Fibroblast of the aortic adventitia (primary cell): ENCODE measurements at regions not wholly inside any gene's neighbourhood (a gene's known extent, or its start where the extent isn't known, plus 50 kb on each side); places are given as distances from the start of the nearest gene placed in this dataset.

ENCODE experiments used
- DNase-seq: peaks from one replicate; pipeline ENCODE4 v3.0.0-alpha.2; 2010; ENCODE audit warnings: low read depth
- H3K4me3 ChIP-seq: 2 replicates; pipeline ENCODE4 v1.5.1; 2011; ENCODE audit warnings: low read depth, mild to moderate bottlenecking, control low read depth, low read length, moderate library complexity
- TF ChIP-seq, protein P1 (sequence below): IDR thresholded peaks from 2 replicates; pipeline ENCODE4 v1.5.1; 2011; ENCODE audit warnings: mild to moderate bottlenecking, low read length, control low read depth, inconsistent platforms; ENCODE audit not compliant: insufficient read depth

DNA sequence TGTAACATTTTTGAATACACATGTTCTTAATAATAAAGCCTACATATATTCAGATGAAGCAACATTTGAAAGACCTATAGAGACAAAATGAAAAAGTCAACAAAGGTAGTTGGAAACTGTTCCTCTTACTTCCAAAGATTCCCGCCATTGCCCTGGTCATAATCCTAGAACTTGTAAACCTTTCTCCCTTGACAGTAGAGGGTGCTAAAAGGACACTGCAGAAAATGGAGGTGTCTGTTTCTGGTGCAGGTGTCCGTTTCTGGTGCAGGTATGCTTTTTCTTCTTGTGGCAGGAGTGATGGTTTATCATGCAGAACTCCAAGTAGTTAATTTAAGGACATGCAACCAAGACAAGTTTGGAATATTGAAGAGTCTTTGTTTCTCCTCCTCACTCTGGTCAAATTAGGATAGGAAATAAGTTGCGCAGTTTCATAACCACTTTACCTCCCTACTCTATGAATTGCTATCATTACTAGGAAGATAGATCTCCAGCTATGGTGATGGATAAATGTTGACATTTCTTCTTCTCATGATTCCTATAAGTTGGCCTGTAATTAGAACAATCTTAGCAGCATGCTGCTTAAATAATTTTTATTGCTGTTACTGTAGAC is 56.0 kb upstream of the FAM174A start:
- H3K4me3 ChIP-seq, result no peak overlapping the region
- peak; percentile 22 for DNase-seq
- TF ChIP-seq, protein P1, sequence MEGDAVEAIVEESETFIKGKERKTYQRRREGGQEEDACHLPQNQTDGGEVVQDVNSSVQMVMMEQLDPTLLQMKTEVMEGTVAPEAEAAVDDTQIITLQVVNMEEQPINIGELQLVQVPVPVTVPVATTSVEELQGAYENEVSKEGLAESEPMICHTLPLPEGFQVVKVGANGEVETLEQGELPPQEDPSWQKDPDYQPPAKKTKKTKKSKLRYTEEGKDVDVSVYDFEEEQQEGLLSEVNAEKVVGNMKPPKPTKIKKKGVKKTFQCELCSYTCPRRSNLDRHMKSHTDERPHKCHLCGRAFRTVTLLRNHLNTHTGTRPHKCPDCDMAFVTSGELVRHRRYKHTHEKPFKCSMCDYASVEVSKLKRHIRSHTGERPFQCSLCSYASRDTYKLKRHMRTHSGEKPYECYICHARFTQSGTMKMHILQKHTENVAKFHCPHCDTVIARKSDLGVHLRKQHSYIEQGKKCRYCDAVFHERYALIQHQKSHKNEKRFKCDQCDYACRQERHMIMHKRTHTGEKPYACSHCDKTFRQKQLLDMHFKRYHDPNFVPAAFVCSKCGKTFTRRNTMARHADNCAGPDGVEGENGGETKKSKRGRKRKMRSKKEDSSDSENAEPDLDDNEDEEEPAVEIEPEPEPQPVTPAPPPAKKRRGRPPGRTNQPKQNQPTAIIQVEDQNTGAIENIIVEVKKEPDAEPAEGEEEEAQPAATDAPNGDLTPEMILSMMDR, result peak; percentile 43

DNA sequence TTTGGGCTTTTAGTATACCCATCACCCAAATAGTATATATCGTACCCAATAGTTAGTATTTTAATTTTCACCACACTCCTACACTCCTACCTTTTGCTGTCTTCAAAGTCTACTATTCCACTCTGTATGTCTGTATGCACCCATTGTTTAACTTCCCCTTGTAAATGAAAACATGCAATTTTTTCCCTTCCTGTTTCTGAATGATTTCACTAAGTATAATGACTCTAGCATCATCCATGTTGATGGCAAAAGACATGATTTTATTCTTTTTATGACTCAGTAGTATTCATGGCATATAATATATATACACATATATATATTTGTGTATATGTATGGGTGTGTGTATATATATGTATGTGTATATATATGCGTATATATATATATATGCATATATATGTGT is 63.1 kb upstream of the FAM174A start:
- DNase-seq, result no peak
- TF ChIP-seq, protein P1, result no peak
- no peak overlapping the region for H3K4me3 ChIP-seq

DNA sequence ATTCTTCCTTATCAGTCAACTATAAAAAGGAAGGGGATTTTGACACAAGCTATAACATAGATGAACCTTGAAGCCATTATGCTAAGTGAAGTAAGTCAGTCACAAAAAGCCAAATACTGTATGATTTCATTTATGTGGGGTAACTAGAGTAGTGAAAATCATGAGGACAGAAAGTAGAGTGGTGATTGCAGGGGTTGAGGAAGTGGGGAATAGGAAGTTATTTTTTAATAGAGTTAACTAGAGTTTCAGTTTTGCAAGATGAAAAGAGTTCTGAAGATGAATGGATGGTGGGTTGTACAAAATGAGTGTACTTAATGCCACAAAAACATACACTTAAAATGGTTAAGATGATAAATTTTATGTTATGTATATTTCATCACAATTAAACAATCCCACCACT is 65.4 kb upstream of the FAM174A start:
- TF ChIP-seq, protein P1, result no peak
- DNase-seq, result no peak
- no peak overlapping the region for H3K4me3 ChIP-seq

DNA sequence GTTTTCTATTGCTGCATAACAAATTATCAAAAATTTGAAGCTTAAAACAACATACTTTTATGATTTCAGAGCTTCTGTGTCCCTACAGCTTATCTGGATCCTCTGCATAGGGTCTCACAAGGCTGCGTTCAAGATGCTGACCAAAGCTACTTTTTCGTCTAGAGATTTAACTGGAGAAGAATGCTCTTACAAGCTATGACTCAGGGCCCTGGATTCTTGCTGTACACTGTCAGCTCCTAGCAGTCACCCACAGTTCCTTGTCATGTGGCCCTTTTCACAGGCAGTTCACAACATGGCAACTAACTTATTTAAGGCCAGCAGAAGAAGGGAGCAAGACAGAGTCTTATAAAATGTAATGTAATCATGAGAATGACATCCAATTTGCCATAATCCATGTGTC is 70.8 kb upstream of the FAM174A start:
- peak; percentile 14 for DNase-seq
- TF ChIP-seq, protein P1, result no peak

DNA sequence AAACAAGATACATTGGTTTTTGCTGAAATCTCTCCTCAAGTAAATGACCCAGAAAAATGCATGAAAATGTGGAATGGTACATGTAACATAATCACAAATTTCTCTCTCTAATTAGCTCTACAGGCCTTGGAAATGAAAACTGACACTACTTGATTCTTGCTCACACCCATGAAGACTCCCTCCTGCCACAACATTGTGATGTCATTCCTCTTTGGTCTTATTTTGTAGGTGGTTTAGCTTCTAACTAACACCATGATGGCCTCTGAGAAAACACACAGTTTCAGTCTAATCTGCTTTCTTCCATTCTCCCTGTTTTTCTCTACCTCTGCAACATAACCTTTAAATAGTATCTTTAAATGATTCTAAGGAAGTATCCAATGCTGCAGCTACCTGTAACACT is 78.6 kb upstream of the FAM174A start:
- DNase-seq, result no peak
- TF ChIP-seq, protein P1, result no peak
- H3K4me3 ChIP-seq, result no peak overlapping the region

More for the DNA sequence above, 70.8 kb upstream of the FAM174A start:
- H3K4me3 ChIP-seq, result no peak overlapping the region

DNA sequence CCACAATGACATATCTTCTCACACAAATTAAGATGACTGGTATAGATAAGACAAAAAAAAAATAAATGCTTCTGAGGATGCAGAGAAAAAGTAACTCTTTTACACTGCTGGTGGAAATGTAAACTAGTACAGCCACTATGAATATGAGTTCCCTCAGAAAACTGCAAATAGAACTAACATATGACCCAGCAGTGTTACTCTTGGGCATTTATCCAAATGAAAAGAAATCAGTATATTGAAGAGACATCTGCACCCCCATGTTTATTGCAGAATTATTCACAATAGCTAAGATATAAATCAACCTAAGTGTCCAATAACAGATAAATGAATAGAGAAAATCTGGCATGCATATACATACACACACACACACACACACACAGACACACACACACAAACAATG is 83.0 kb upstream of the FAM174A start:
- DNase-seq, result no peak
- TF ChIP-seq, protein P1, result no peak
- no peak overlapping the region for H3K4me3 ChIP-seq

DNA sequence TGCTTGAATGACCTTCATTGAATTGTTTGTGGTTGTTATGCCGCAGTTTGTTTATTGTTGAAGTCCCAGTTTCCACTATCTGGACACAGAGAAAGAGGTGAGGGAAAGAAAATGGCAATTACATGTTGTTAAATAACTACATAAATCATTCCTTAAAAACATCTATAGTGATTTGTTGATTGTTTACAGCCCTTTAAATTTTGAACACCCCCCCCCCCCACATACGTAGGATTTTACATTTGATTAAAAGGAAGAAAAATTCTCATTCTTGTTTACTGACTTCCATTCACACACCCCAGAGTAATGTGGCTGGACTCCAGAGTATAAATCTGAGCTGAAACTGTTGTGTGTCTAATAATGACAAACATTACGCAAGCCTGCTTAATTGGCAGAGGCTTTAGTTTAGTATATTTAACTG is 87.1 kb upstream of the FAM174A start:
- no peak for DNase-seq
- no peak overlapping the region for H3K4me3 ChIP-seq
- TF ChIP-seq, protein P1, result no peak
